SU-DHL-6 (cell line): ENCODE measurements at regions not wholly inside any gene's neighbourhood (a gene's known extent, or its start where the extent isn't known, plus 50 kb on each side); places are given as distances from the start of the nearest gene placed in this dataset.

Experiments
- EZH2phosphoT487 ChIP-seq: fragments of 200-600 bp; sonication (generic), shearing (Covaris generic); conservative IDR thresholded peaks from 2 replicates; pipeline ENCODE4 v1.6.1; 2018; ENCODE audit warnings: mild to moderate bottlenecking, antibody characterized with exemption, low read length, moderate library complexity, mixed read lengths
- TF ChIP-seq, protein P1 (sequence below): fragments of 200-600 bp; sonication (generic); IDR thresholded peaks from one replicate; pipeline ENCODE4 v1.5.1; 2017; ENCODE audit warnings: antibody characterized with exemption, mild to moderate bottlenecking, low read length, moderate library complexity; ENCODE audit not compliant: insufficient read depth, poor library complexity, severe bottlenecking

DNA sequence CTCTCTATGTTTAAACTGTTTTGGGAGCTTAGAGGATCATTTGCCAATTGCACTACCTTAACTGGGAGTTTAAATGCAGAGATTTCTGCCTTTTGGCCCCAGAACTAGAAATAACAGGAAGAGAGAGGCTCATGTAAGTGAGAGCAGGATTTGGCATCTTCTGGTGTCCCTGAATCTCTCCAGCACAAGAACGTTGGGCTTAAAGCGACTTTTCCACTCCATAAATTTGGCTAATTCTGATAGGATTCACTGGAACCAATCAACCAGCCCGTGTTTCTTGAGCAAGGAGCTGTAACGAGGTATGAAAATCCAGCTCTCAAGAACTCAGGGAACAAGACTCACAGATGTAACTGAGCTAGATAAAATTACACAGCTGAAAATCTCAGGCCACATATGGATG is 181.0 kb downstream of the C1D start:
- TF ChIP-seq, protein P1, sequence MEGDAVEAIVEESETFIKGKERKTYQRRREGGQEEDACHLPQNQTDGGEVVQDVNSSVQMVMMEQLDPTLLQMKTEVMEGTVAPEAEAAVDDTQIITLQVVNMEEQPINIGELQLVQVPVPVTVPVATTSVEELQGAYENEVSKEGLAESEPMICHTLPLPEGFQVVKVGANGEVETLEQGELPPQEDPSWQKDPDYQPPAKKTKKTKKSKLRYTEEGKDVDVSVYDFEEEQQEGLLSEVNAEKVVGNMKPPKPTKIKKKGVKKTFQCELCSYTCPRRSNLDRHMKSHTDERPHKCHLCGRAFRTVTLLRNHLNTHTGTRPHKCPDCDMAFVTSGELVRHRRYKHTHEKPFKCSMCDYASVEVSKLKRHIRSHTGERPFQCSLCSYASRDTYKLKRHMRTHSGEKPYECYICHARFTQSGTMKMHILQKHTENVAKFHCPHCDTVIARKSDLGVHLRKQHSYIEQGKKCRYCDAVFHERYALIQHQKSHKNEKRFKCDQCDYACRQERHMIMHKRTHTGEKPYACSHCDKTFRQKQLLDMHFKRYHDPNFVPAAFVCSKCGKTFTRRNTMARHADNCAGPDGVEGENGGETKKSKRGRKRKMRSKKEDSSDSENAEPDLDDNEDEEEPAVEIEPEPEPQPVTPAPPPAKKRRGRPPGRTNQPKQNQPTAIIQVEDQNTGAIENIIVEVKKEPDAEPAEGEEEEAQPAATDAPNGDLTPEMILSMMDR, result no peak
- TF ChIP-seq EZH2phosphoT487, result no peak
